Middle frontal gyrus (tissue), 1 donor: ENCODE measurements at regions not wholly inside any gene's neighbourhood (a gene's known extent, or its start where the extent isn't known, plus 50 kb on each side); places are given as distances from the start of the nearest gene placed in this dataset.

Source experiments
- DNase-seq: peaks from one replicate; pipeline ENCODE4 v3.0.0-alpha.2; 2015; ENCODE audit warnings: low spot score; ENCODE audit errors: extremely low spot score

DNA sequence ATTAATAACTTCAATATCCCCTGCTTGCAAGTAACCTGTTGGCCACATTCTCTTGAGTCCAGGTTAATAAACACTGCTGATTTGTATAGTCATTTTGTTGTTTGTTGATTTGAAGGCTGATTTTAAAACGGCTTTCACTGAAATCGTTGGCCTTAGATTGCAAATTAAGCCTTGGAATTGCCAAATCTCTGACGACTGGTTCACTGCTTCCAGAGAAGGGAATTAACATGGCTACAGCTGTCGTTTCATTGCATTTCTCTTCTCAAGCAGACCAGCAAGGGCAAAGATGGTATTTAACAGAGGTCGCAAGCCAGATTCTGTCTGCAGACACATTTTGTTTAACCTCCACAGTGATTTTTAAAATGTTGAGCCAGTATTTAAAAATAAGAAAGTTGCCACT, 470.9 kb downstream of the TFAP2A start:
- DNase-seq: no peak

DNA sequence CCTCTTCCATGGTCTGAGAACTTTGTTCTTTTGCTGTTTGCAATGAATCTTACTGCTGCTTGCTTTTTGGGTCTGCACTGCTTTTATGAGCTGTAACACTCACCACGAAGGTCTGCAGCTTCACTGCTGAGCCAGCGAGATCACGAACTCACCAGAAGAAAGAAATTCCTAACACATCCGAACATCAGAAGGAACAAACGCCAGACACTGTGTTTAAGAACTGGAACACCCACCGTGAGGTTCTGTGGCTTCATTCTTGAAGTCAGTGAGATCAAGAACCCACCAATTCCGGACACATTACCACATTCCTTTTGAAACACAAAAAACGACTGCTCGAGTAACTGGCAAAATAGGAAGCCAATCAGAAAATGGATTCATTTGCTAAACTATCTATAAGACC, 471.8 kb downstream of the TFAP2A start:
- no peak for DNase-seq

- DNase-seq: no peak
These were observed 472.7 kb downstream of the TFAP2A start for GRCh38 chr6:9942131-9942530.

DNA sequence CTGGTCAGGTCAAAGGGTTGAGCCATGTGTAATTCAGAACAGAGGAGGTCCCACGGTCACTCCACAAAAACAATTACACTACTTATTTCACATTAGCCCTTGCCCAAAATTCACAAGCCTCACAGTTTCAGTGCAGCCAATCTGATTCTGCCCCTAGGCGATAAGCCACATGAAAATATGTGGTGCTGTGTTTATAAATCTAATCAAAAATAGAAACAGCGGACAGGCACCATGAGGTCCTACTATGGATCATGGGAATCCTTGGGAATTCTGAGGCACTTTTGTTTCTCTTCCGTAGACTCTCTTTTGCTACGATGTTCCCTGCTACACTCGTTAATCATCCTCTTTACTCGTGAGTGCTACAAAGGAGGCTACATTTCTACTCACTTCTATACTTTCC, 476.1 kb downstream of the TFAP2A start:
- DNase-seq: no peak

- no peak for DNase-seq
These were observed 477.7 kb downstream of the TFAP2A start for GRCh38 chr6:9937031-9937763.

- no peak for DNase-seq
These were observed 478.3 kb downstream of the TFAP2A start for GRCh38 chr6:9936551-9936950.

GRCh38 chr6:9933677-9934076, 481.2 kb downstream of the TFAP2A start:
- no peak for DNase-seq

DNA sequence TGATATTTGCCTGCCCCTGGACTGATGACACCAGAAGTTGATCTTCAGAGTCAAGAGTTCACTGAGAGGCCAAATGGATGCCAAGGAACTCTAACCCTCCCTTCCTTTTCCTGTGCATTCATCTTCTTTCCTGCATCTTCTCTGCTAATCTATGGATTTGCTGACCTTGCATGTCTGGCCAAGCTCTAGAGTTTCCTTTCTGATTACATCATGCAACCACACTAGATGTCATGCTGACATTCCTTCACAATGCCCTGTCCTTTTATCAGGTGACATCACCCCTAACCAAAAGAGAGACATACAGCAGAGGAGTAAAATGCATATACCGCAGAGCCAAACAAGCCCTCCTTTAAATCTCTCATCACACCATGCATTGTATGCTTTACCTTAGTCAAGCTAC, 487.6 kb downstream of the TFAP2A start:
- DNase-seq: no peak

- DNase-seq: no peak
These were observed 489.9 kb downstream of the TFAP2A start for GRCh38 chr6:9924971-9925370.

GRCh38 chr6:9921366-9921765, 493.5 kb downstream of the TFAP2A start:
- DNase-seq: no peak

DNA sequence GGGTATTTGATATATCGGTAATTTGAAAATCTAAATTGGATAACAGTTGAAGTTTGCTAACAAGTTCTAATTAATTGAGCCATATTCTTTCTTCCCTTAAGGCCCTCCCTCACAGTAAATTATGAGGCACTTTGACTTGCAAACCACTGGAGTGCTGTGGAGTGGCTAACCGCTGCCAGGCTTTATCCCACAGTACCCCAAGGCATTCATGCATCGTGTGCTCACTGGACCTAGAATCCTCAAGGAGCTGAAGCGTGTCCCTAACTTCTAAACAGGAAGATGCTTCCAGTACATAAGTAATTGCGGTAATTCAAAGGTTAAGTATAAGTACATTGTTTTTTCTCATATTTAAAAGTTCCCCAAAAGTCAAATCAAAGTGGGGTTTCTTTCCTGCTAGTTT, 499.9 kb downstream of the TFAP2A start:
- no peak for DNase-seq

DNA sequence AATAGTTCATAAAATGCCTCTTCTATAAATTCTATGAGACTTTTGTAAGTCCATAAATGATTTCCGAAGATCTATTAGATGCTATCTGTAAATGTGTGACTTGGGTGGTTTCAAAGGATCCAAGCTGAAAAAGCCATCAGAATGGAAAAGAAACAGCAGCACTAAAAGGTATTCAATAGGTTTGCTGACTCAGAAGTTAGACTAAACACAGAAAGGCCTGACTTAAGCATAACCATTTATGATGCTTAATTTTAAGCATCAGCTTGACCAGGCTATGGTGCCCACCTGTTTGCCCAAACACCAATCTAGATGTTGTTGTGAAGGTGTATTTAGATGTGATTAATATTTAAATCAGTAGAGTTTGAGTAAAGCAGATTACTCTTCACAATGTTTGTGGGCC, 513.5 kb downstream of the TFAP2A start:
- DNase-seq: no peak

DNA sequence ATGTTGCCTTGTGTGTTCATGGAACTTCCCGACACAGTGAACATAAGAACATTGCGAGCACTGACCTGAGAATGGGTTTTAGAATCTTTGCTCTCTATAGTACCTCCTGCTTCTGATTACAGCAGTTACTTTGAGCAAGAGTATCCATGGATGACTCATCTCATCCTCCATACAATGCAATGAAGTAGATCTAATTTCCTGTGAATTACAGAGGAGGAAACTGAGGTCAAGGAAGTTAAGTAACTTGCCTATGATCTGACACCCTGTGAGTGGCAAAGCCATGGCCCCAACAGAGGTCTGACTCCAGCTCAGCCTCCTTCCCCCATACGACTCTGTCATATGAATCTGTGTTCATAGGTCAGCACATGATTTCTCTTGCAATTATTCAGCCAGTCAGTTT, 518.1 kb downstream of the TFAP2A start:
- DNase-seq: no peak

DNA sequence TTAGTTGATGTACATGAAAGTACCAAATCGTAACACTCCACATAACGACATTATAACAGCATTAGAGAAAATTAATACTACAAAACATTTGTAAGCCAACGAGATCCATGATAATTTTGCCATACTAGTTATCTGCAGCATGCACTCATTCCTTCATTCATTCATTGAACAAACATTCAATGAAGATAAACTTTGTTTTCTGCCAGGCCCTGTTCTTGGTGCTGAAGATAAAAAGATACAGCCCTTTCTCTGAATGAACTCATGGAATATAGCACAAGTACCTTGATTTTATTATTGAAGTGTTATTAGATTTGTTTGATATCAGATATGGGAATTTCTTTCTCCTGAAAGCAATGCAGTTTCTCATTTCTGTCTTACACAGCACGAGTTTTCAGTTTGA, 524.0 kb downstream of the TFAP2A start:
- DNase-seq: no peak

- no peak for DNase-seq
These were observed 524.4 kb downstream of the TFAP2A start for GRCh38 chr6:9890469-9890868.

DNA sequence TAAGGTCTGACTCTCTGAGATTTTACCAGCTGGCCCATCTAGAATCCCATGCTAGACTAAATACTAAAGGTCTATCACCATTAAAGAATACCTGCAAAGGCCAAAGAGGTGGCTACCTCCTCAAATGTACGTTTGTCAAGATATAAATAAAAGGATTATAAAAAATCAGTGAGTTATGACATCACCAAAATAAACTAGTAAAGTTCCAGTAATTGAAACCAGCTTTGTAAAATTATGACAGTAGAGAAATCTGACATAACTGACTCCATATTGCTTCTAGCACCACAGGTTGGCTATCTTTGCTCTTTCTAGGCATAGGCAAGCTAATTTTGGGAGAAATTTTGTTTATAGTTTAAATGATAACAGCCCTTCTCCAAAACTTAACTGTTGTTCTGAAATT, 536.3 kb downstream of the TFAP2A start:
- DNase-seq: no peak

GRCh38 chr6:9875605-9876353, 539.1 kb downstream of the TFAP2A start:
- DNase-seq: no peak

GRCh38 chr6:9862603-9863167, 552.2 kb downstream of the TFAP2A start:
- DNase-seq: no peak

- DNase-seq: no peak
These were observed 563.1 kb downstream of the TFAP2A start for GRCh38 chr6:9851541-9852380.

GRCh38 chr6:9851006-9851405, 563.9 kb downstream of the TFAP2A start:
- no peak for DNase-seq

DNA sequence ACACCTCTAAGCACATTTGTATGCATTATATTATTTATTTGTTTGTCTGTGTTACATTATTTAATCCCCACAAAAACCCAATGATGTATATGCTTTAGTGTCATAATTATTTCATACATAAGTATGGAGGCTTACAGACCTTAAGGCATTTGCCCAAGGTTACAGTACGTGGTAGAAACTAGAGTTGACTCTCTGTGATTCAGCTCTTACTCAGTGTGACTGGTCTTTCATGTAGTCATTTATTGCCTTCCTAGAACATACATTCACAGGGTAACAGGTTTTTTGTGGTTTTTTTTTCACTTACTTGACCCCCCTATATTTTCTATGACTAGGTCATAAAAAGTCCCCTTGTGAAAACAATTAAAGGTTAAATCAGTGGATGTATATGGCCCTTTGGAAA, 566.8 kb downstream of the TFAP2A start:
- DNase-seq: no peak
